Upper lobe of left lung (tissue), 4 donors: ENCODE measurements at regions not wholly inside any gene's neighbourhood (a gene's known extent, or its start where the extent isn't known, plus 50 kb on each side); places are given as distances from the start of the nearest gene placed in this dataset.

ENCODE experiments used
- CTCF ChIP-seq, 6 experiments: fragments of 450-650 bp in 4 of 6; fragments of 200-600 bp in 2 of 6; sonication (generic) in 2 of 6; IDR thresholded peaks; one replicate each; pipeline ENCODE4 v1.5.1; 2016 to 2019; ENCODE audit warnings: antibody characterized with exemption in 6 of 6
- POLR2AphosphoS5 ChIP-seq, 2 donors: sonication (generic); formaldehyde crosslinking; IDR thresholded peaks; one replicate each; pipeline ENCODE4 v1.5.1; 2017; ENCODE audit warnings: antibody characterized with exemption in 2 of 2

- no peak for TF ChIP-seq CTCF (IDR thresholded peaks at IDR 0.05)
- TF ChIP-seq POLR2AphosphoS5 (IDR thresholded peaks at IDR 0.05) = no peak
These were observed 75.6 kb downstream of the C1QL2 start for GRCh38 chr2:119082821-119083400.
